K562 (cell line): ENCODE measurements at regions not wholly inside any gene's neighbourhood (a gene's known extent, or its start where the extent isn't known, plus 50 kb on each side); places are given as distances from the start of the nearest gene placed in this dataset.

Experiments
- POLR2B ChIP-seq: fragments of 450-650 bp; IDR thresholded peaks from 2 replicates; pipeline ENCODE4 v1.6.1; 2018; ENCODE audit warnings: low read depth; ENCODE audit not compliant: partially characterized antibody
- ZNF785 ChIP-seq: fragments of 250-450 bp; sonication (Bioruptor Pico); IDR thresholded peaks from 2 replicates; pipeline ENCODE4 v1.4.0; 2020; ENCODE audit warnings: mild to moderate bottlenecking
- TF ChIP-seq, protein P1 (sequence below): fragments of 250-450 bp; sonication (Bioruptor Pico); IDR thresholded peaks from 2 replicates; pipeline ENCODE4 v1.4.0; 2020; ENCODE audit warnings: mild to moderate bottlenecking, moderate library complexity
- TF ChIP-seq, protein P2 (sequence below): sonication (generic); formaldehyde crosslinking; IDR thresholded peaks from 2 replicates; pipeline ENCODE4 v1.8.0; 2022; ENCODE audit warnings: missing genetic modification reagents, mild to moderate bottlenecking, borderline replicate concordance
- TF ChIP-seq, protein P3 (sequence below): fragments of 250-450 bp; sonication (Bioruptor Pico); IDR thresholded peaks from 2 replicates; pipeline ENCODE4 v1.8.0; 2021; ENCODE audit warnings: borderline replicate concordance, mild to moderate bottlenecking, moderate library complexity; ENCODE audit not compliant: poor library complexity, severe bottlenecking
- TF ChIP-seq, protein P4 (sequence below): sonication (generic); formaldehyde crosslinking; IDR thresholded peaks from 2 replicates; pipeline ENCODE4 v1.9.0; 2022; ENCODE audit warnings: mild to moderate bottlenecking, missing genetic modification reagents
- TF ChIP-seq, protein P5 (sequence below), 2 experiments: fragments of 450-650 bp in 1 of 2; sonication (generic) in 1 of 2; formaldehyde crosslinking in 1 of 2; IDR thresholded peaks; 2 replicates each; pipeline versions ENCODE4 v1.7.1 to v1.9.0; 2016 to 2022; ENCODE audit warnings: inconsistent platforms in 1 of 2, mild to moderate bottlenecking in 1 of 2, missing genetic modification reagents in 1 of 2

DNA sequence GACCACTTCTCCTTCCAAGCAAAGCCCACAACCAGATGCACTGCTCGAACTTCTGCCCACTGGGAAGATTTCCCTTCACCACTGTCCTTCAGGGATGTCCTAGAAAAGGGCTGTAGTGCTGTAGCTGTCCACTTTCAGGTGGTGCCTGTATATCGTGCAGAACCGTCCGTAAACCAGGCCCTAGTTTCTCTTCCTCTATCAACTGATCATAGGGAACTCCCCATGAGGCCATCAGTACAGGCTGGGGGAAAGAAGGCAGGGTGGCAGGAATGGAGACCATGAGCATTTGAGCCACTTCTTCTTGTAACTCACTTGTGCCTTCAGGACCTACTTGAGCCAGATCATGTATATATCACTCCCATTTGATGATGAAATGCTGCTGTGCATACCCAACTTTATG, 57.3 kb upstream of the FAM9B start (continued):
- TF ChIP-seq, protein P1, sequence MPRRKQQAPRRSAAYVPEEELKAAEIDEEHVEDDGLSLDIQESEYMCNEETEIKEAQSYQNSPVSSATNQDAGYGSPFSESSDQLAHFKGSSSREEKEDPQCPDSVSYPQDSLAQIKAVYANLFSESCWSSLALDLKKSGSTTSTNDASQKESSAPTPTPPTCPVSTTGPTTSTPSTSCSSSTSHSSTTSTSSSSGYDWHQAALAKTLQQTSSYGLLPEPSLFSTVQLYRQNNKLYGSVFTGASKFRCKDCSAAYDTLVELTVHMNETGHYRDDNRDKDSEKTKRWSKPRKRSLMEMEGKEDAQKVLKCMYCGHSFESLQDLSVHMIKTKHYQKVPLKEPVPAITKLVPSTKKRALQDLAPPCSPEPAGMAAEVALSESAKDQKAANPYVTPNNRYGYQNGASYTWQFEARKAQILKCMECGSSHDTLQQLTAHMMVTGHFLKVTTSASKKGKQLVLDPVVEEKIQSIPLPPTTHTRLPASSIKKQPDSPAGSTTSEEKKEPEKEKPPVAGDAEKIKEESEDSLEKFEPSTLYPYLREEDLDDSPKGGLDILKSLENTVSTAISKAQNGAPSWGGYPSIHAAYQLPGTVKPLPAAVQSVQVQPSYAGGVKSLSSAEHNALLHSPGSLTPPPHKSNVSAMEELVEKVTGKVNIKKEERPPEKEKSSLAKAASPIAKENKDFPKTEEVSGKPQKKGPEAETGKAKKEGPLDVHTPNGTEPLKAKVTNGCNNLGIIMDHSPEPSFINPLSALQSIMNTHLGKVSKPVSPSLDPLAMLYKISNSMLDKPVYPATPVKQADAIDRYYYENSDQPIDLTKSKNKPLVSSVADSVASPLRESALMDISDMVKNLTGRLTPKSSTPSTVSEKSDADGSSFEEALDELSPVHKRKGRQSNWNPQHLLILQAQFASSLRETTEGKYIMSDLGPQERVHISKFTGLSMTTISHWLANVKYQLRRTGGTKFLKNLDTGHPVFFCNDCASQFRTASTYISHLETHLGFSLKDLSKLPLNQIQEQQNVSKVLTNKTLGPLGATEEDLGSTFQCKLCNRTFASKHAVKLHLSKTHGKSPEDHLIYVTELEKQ, result no peak
- TF ChIP-seq ZNF785 (no peak), POLR2B (no peak)
- TF ChIP-seq, protein P2, sequence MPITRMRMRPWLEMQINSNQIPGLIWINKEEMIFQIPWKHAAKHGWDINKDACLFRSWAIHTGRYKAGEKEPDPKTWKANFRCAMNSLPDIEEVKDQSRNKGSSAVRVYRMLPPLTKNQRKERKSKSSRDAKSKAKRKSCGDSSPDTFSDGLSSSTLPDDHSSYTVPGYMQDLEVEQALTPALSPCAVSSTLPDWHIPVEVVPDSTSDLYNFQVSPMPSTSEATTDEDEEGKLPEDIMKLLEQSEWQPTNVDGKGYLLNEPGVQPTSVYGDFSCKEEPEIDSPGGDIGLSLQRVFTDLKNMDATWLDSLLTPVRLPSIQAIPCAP (CRISPR knock-in tag), result no peak
- TF ChIP-seq, protein P3, sequence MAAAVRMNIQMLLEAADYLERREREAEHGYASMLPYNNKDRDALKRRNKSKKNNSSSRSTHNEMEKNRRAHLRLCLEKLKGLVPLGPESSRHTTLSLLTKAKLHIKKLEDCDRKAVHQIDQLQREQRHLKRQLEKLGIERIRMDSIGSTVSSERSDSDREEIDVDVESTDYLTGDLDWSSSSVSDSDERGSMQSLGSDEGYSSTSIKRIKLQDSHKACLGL (CRISPR knock-in tag), result no peak
- TF ChIP-seq, protein P4, sequence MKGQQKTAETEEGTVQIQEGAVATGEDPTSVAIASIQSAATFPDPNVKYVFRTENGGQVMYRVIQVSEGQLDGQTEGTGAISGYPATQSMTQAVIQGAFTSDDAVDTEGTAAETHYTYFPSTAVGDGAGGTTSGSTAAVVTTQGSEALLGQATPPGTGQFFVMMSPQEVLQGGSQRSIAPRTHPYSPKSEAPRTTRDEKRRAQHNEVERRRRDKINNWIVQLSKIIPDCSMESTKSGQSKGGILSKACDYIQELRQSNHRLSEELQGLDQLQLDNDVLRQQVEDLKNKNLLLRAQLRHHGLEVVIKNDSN, result no peak
- TF ChIP-seq, protein P5, sequence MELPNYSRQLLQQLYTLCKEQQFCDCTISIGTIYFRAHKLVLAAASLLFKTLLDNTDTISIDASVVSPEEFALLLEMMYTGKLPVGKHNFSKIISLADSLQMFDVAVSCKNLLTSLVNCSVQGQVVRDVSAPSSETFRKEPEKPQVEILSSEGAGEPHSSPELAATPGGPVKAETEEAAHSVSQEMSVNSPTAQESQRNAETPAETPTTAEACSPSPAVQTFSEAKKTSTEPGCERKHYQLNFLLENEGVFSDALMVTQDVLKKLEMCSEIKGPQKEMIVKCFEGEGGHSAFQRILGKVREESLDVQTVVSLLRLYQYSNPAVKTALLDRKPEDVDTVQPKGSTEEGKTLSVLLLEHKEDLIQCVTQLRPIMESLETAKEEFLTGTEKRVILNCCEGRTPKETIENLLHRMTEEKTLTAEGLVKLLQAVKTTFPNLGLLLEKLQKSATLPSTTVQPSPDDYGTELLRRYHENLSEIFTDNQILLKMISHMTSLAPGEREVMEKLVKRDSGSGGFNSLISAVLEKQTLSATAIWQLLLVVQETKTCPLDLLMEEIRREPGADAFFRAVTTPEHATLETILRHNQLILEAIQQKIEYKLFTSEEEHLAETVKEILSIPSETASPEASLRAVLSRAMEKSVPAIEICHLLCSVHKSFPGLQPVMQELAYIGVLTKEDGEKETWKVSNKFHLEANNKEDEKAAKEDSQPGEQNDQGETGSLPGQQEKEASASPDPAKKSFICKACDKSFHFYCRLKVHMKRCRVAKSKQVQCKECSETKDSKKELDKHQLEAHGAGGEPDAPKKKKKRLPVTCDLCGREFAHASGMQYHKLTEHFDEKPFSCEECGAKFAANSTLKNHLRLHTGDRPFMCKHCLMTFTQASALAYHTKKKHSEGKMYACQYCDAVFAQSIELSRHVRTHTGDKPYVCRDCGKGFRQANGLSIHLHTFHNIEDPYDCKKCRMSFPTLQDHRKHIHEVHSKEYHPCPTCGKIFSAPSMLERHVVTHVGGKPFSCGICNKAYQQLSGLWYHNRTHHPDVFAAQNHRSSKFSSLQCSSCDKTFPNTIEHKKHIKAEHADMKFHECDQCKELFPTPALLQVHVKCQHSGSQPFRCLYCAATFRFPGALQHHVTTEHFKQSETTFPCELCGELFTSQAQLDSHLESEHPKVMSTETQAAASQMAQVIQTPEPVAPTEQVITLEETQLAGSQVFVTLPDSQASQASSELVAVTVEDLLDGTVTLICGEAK (IDR thresholded peaks at IDR 0.05), result no peak
- TF ChIP-seq, protein P5 (CRISPR knock-in tag; IDR thresholded peaks at IDR 0.05), result no peak
